HepG2 (cell line): ENCODE measurements at regions not wholly inside any gene's neighbourhood (a gene's known extent, or its start where the extent isn't known, plus 50 kb on each side); places are given as distances from the start of the nearest gene placed in this dataset.

Source experiments
- ATAC-seq: fragments of 200-7000 bp; cut with Tn5 transposase; 3 replicates; pipeline ENCODE4 v1.9.1; 2020; ENCODE audit warnings: mild to moderate bottlenecking, moderate library complexity
- BruUV-seq: library from RNA; stranded (reverse); fragments of 400-500 nt; replicated peaks from 2 replicates; lab custom pipeline; 2021; lab: Mats Ljungman, UMichigan
- CTCF ChIA-PET: fragments of 300-600 bp; formaldehyde crosslinking; extraction: SDS; loops from one replicate; lab custom pipeline; 2021; ENCODE audit warnings: low total read pairs, inconsistent platforms, low intra/inter-chr PET ratio; lab: Yijun Ruan, JAX
- POLR2A ChIA-PET: fragments of 350-600 bp; sonication (Branson Sonifier 250); formaldehyde crosslinking; loops from one replicate; lab custom pipeline; 2020; ENCODE audit warnings: antibody characterized with exemption, inconsistent platforms; lab: Yijun Ruan, JAX
- DNase-seq: peaks from one replicate; pipeline ENCODE4 v3.0.0-alpha.2; 2015; ENCODE audit warnings: low spot score
- FAIRE-seq: peaks from 3 replicates; lab custom pipeline; 2011; peaks lifted over from hg19 to GRCh38; lab: Jason Lieb, UNC
- H2AFZ ChIP-seq: one replicate; pipeline ENCODE4 v1.6.1; 2011; ENCODE audit warnings: low read length, inconsistent platforms
- H3K27ac ChIP-seq: fragments of 300-600 bp; 3 replicates; pipeline ENCODE4 v1.8.0; 2011; ENCODE audit warnings: mixed run types, mild to moderate bottlenecking, mixed read lengths, low read length, inconsistent platforms; ENCODE audit not compliant: insufficient read depth; ENCODE audit errors: extremely low read length
- H3K27me3 ChIP-seq, 2 experiments: fragments of 200-600 bp in 1 of 2; 2 replicates in 1 of 2; 3 replicates in 1 of 2; pipeline versions ENCODE4 v1.6.0 to v1.8.0; 2011; ENCODE audit warnings: low read length in 2 of 2, mild to moderate bottlenecking in 2 of 2, moderate library complexity in 2 of 2, inconsistent platforms in 1 of 2; ENCODE audit not compliant: insufficient read depth in 2 of 2, control insufficient read depth in 1 of 2
- H3K36me3 ChIP-seq, 2 experiments: fragments of 200-600 bp in 1 of 2; replicated peaks in 1 of 2; 2 replicates in 1 of 2; 3 replicates in 1 of 2; pipeline versions ENCODE4 v1.5.1 to v1.8.0; 2011; ENCODE audit warnings: low read length in 2 of 2, inconsistent platforms in 1 of 2; ENCODE audit not compliant: insufficient read depth in 2 of 2, control insufficient read depth in 1 of 2
- H3K4me1 ChIP-seq: 2 replicates; pipeline ENCODE4 v1.5.1; 2012; ENCODE audit warnings: low read length, inconsistent platforms; ENCODE audit not compliant: insufficient read depth
- H3K4me2 ChIP-seq: 2 replicates; pipeline ENCODE4 v1.6.0; 2011; ENCODE audit warnings: low read depth, low read length, inconsistent platforms
- H3K4me3 ChIP-seq, 3 experiments: fragments of 200-600 bp in 1 of 3; sonication (generic), shearing (Covaris generic) in 1 of 3; replicated peaks in 1 of 3; 2 replicates each; pipeline ENCODE4 v1.5.1; 2011 to 2016; ENCODE audit warnings: low read length in 3 of 3, inconsistent platforms in 2 of 3, low read depth in 2 of 3, mild to moderate bottlenecking in 2 of 3, control low read depth in 1 of 3, mixed read lengths in 1 of 3; ENCODE audit not compliant: insufficient read depth in 1 of 3
- H3K79me2 ChIP-seq: one replicate; pipeline ENCODE4 v1.6.1; 2011; ENCODE audit warnings: low read length, inconsistent platforms; ENCODE audit not compliant: insufficient read depth
- H3K9ac ChIP-seq: 2 replicates; pipeline ENCODE4 v1.6.0; 2011; ENCODE audit warnings: mild to moderate bottlenecking, low read depth, low read length, inconsistent platforms; ENCODE audit not compliant: insufficient read depth
- H3K9me3 ChIP-seq: 2 replicates; pipeline ENCODE4 v1.5.1; 2012; ENCODE audit warnings: mild to moderate bottlenecking, low read length
- H4K20me1 ChIP-seq: 2 replicates; pipeline ENCODE4 v1.6.0; 2011; ENCODE audit warnings: inconsistent platforms, mild to moderate bottlenecking, low read length, moderate library complexity; ENCODE audit not compliant: insufficient read depth
- ASH2L ChIP-seq: fragments of 300-600, 200-600 bp; sonication (generic); IDR thresholded peaks from 2 replicates; pipeline ENCODE4 v1.7.0; 2017; ENCODE audit warnings: low read depth, mild to moderate bottlenecking, moderate library complexity, mixed read lengths, low read length; ENCODE audit not compliant: insufficient read length
- CBX1 ChIP-seq: IDR thresholded peaks from one replicate; pipeline ENCODE4 v1.6.1; 2016; ENCODE audit warnings: antibody characterized with exemption, low read depth
- EEA1 ChIP-seq: sonication (generic); formaldehyde crosslinking; IDR thresholded peaks from 2 replicates; pipeline ENCODE4 v1.5.1; 2020; ENCODE audit warnings: mild to moderate bottlenecking, missing genetic modification reagents, borderline replicate concordance
- KDM5B ChIP-seq: sonication (generic); formaldehyde crosslinking; IDR thresholded peaks from 2 replicates; pipeline ENCODE4 v1.4.0; 2020; ENCODE audit warnings: missing genetic modification reagents, mild to moderate bottlenecking, borderline replicate concordance
- NR2F2 ChIP-seq: IDR thresholded peaks from 2 replicates; pipeline ENCODE4 v1.6.1; 2012; ENCODE audit warnings: low read depth, inconsistent platforms, borderline replicate concordance
- PRDM4 ChIP-seq: sonication (generic); formaldehyde crosslinking; IDR thresholded peaks from 2 replicates; pipeline ENCODE4 v1.9.0; 2021; ENCODE audit warnings: missing genetic modification reagents, borderline replicate concordance
- STAG1 ChIP-seq: sonication (generic); formaldehyde crosslinking; IDR thresholded peaks from 2 replicates; pipeline ENCODE4 v1.4.0; 2020; ENCODE audit warnings: missing genetic modification reagents
- TARDBP ChIP-seq: sonication (generic); formaldehyde crosslinking; IDR thresholded peaks from 2 replicates; pipeline ENCODE4 v1.8.0; 2022; ENCODE audit warnings: mild to moderate bottlenecking, missing genetic modification reagents
- TOPORS ChIP-seq: sonication (generic); formaldehyde crosslinking; IDR thresholded peaks from 2 replicates; pipeline ENCODE4 v1.8.0; 2023; ENCODE audit warnings: mild to moderate bottlenecking, missing genetic modification reagents
- USF2 ChIP-seq, 2 experiments: sonication (generic) in 1 of 2; formaldehyde crosslinking in 1 of 2; IDR thresholded peaks; 2 replicates each; pipeline versions ENCODE4 v1.5.1 to v1.6.1; 2011 to 2020; ENCODE audit warnings: borderline replicate concordance in 1 of 2, low read depth in 1 of 2, low read length in 1 of 2, mild to moderate bottlenecking in 1 of 2, missing genetic modification reagents in 1 of 2, moderate library complexity in 1 of 2
- WIZ ChIP-seq: sonication (generic); formaldehyde crosslinking; IDR thresholded peaks from 2 replicates; pipeline ENCODE4 v1.5.1; 2020; ENCODE audit warnings: mild to moderate bottlenecking, missing genetic modification reagents
- ZEB1 ChIP-seq: IDR thresholded peaks from 2 replicates; pipeline ENCODE4 v1.6.1; 2012; ENCODE audit warnings: mild to moderate bottlenecking, low read depth, inconsistent platforms; ENCODE audit not compliant: insufficient replicate concordance
- ZGPAT ChIP-seq: IDR thresholded peaks from 2 replicates; pipeline ENCODE4 v1.6.1; 2016; ENCODE audit warnings: mild to moderate bottlenecking
- ZMYM4 ChIP-seq: sonication (generic); formaldehyde crosslinking; IDR thresholded peaks from 2 replicates; pipeline ENCODE4 v1.8.1; 2023; ENCODE audit warnings: mild to moderate bottlenecking, missing genetic modification reagents
- ZNF557 ChIP-seq: sonication (generic); formaldehyde crosslinking; IDR thresholded peaks from 2 replicates; pipeline ENCODE4 v1.4.0; 2020; ENCODE audit warnings: missing genetic modification reagents
- ZNF710 ChIP-seq: sonication (generic); formaldehyde crosslinking; IDR thresholded peaks from 2 replicates; pipeline ENCODE4 v1.5.0; 2020; ENCODE audit warnings: mild to moderate bottlenecking, missing genetic modification reagents, borderline replicate concordance
- WGBS: methylation state at CpG from one replicate; pipeline ENCODE4 v1.1.6; 2017; ENCODE audit warnings: low lambda C conversion rate; 5-methylcytosine and 5-hydroxymethylcytosine counted together
- in situ Hi-C: cut with HindIII; loops from 2 replicates; pipeline ENCODE4 v1.10.0; 2017; ENCODE audit warnings: low pct_unique_long_range_greater_than_20kb; ENCODE audit not compliant: extremely low pct_ligation_motif_present
- intact Hi-C: fragments of 100-400 bp; cut with micrococcal nuclease; formaldehyde crosslinking; loops from one replicate; pipeline ENCODE4 v1.10.0; 2022; ENCODE audit not compliant: unreplicated experiment

- FAIRE-seq (no peak), ATAC-seq (no peak), DNase-seq (no peak)
- Histone ChIP-seq H3K27ac (no peak overlapping the region), H2AFZ (no peak overlapping the region), H3K4me3 (no peak overlapping the region), H3K79me2 (no peaks in the 10 kb centered on the region), H3K27me3 (peaks cover 0 to 13% of the 10 kb centered on the region in 2 experiments; a peak in 2 of 5 replicates), H3K9me3 (no peaks in the 10 kb centered on the region), H4K20me1 (no peaks in the 10 kb centered on the region), H3K4me1 (no peaks in the 10 kb centered on the region), H3K36me3 (no peaks in the 10 kb centered on the region), H3K9ac (no peak overlapping the region), H3K4me2 (no peak overlapping the region)
- ChIA-PET POLR2A (no interaction called here), CTCF (no interaction called here)
- intact Hi-C loops (no loop called here), in situ Hi-C loops (no loop called here)
- 17% methylated on average over 2 of the region's 2 CpGs for WGBS
- BruUV-seq, result no TSS peak
- TF ChIP-seq TARDBP (CRISPR knock-in tag), result no peak
- TF ChIP-seq ZGPAT (CRISPR knock-in tag), result no peak
- TF ChIP-seq STAG1, result no peak
- TF ChIP-seq ZMYM4 (CRISPR knock-in tag), result no peak
- no peak for TF ChIP-seq EEA1 (CRISPR knock-in tag)
- no peak for TF ChIP-seq NR2F2
- TF ChIP-seq ASH2L, result no peak
- no peak for TF ChIP-seq USF2 (IDR thresholded peaks at IDR 0.05; ENCODE audit: low read depth, low read length)
- TF ChIP-seq USF2 (CRISPR knock-in tag; IDR thresholded peaks at IDR 0.05; ENCODE audit: borderline replicate concordance), result no peak
- no peak for TF ChIP-seq ZNF557 (CRISPR knock-in tag)
- no peak for TF ChIP-seq ZNF710
- no peak for TF ChIP-seq TOPORS (CRISPR knock-in tag)
- no peak for TF ChIP-seq CBX1
- TF ChIP-seq PRDM4 (CRISPR knock-in tag), result no peak
- no peak for TF ChIP-seq ZEB1
- TF ChIP-seq KDM5B (CRISPR knock-in tag), result no peak
- no peak for TF ChIP-seq WIZ (CRISPR knock-in tag)
Observed at GRCh38 chr9:71581101-71581500, 187.2 kb downstream of the CEMIP2 start.
